Stimulated activated CD8-positive, alpha-beta memory T cell treated with anti-CD3 and anti-CD28 coated beads, Interleukin-7, amount 100 ng/mL, for 48 hours (primary cell): ENCODE measurements at regions not wholly inside any gene's neighbourhood (a gene's known extent, or its start where the extent isn't known, plus 50 kb on each side); places are given as distances from the start of the nearest gene placed in this dataset.
"Not testable (repeated sequence)": the region's sequence is repeated elsewhere in the genome, so short reads cannot be mapped to it uniquely, and the experiment has no call there.

Experiments
- DNase-seq, 2 donors: peaks; one replicate each; pipeline ENCODE4 v3.0.0-alpha.2; 2020; ENCODE audit warnings: low read depth in 1 of 2; ENCODE audit errors: extremely low read depth in 1 of 2

GRCh38 chr11:23429569-23429968, 569.3 kb upstream of the CCDC179 start:
- no peak for DNase-seq

GRCh38 chr11:23453522-23453921, 593.2 kb upstream of the CCDC179 start:
- DNase-seq, result no peak

- no peak for DNase-seq
Observed at GRCh38 chr11:23455321-23455891, 595.1 kb upstream of the CCDC179 start.

GRCh38 chr11:23457641-23458040, 597.4 kb upstream of the CCDC179 start:
- no peak for DNase-seq

- no peak for DNase-seq
Observed at GRCh38 chr11:23471878-23472277, 611.6 kb upstream of the CCDC179 start.

- no peak for DNase-seq
Observed at GRCh38 chr11:23473782-23474181, 613.5 kb upstream of the CCDC179 start.

GRCh38 chr11:23480736-23481135, 620.5 kb upstream of the CCDC179 start:
- no peak for DNase-seq

- not testable (repeated sequence) for DNase-seq
Observed at GRCh38 chr11:23484146-23484545, 623.9 kb upstream of the CCDC179 start.

- DNase-seq, result not testable (repeated sequence)
Observed at GRCh38 chr11:23484618-23485017, 624.3 kb upstream of the CCDC179 start.

- DNase-seq, result no peak
Observed at GRCh38 chr11:23490557-23491235, 630.4 kb upstream of the CCDC179 start.

- no peak for DNase-seq
Observed at GRCh38 chr11:23494981-23495380, 634.7 kb upstream of the CCDC179 start.

- DNase-seq, result no peak
Observed at GRCh38 chr11:23496340-23496739, 636.1 kb upstream of the CCDC179 start.

- no peak for DNase-seq
Observed at GRCh38 chr11:23497040-23497439, 636.8 kb upstream of the CCDC179 start.

GRCh38 chr11:23502389-23502788, 642.1 kb upstream of the CCDC179 start:
- no peak for DNase-seq

- DNase-seq, result no peak
Observed at GRCh38 chr11:23502826-23503225, 642.6 kb upstream of the CCDC179 start.

GRCh38 chr11:23509023-23509422, 648.7 kb upstream of the CCDC179 start:
- DNase-seq, result no peak

GRCh38 chr11:23509821-23510220, 649.5 kb upstream of the CCDC179 start:
- DNase-seq, result no peak

- no peak for DNase-seq
Observed at GRCh38 chr11:23519194-23519593, 658.9 kb upstream of the CCDC179 start.

- DNase-seq, result no peak
Observed at GRCh38 chr11:23520226-23520960, 660.1 kb upstream of the CCDC179 start.

- DNase-seq, result no peak
Observed at GRCh38 chr11:23536907-23537306, 676.6 kb upstream of the CCDC179 start.

- DNase-seq, result no peak
Observed at GRCh38 chr11:23539556-23539955, 679.3 kb upstream of the CCDC179 start.

- no peak for DNase-seq
Observed at GRCh38 chr11:23540101-23540561, 679.9 kb upstream of the CCDC179 start.
